GM19395 (cell line): ENCODE measurements at regions not wholly inside any gene's neighbourhood (a gene's known extent, or its start where the extent isn't known, plus 50 kb on each side); places are given as distances from the start of the nearest gene placed in this dataset.
"Not testable (repeated sequence)": the region's sequence is repeated elsewhere in the genome, so short reads cannot be mapped to it uniquely, and the experiment has no call there.

Experiments used
- ATAC-seq: cut with Tn5 transposase; IDR thresholded peaks from one replicate; pipeline ENCODE4 v1.9.1; 2021; ENCODE audit warnings: mild to moderate bottlenecking, moderate library complexity; ENCODE audit not compliant: unreplicated experiment

DNA sequence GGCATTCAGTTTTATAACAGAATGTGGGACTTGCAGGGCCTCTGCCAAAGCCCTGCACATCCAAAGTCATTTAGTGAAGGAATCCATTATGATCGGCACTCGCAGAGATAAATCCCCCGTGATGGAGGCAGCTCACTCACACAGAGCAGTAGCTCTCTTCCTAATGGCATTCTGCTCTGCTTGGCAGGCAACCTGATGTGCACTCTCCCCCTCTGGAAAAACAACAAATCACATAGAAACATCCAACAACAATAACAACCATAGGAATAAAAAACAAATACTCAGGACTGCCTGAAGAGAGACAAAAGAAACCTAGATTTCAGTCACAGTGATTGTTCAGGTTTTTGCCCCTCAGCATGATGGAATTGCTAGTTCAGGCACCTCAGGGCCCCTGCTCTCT is 59.7 kb downstream of the NAA11 start:
- ATAC-seq: no peak

DNA sequence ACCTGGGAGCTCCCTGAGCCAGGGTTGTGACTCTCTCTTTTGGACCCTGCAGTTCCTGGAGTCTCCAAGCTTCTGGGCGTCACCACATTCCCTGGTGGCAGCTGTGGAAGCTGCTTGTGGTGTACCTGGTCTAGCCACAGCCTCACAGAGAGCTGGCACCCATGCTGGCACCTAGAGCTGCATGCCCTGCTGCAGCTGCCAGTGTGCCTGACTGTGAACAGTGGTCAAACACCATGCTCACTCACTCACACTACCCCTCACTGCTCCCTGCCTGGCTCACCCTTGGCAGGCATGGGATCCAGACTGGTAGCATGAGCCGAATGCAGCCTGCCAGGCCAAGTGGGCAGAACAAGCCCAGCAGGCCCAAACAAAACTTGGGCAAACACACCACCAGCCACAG is 66.6 kb downstream of the NAA11 start:
- ATAC-seq: no peak

DNA sequence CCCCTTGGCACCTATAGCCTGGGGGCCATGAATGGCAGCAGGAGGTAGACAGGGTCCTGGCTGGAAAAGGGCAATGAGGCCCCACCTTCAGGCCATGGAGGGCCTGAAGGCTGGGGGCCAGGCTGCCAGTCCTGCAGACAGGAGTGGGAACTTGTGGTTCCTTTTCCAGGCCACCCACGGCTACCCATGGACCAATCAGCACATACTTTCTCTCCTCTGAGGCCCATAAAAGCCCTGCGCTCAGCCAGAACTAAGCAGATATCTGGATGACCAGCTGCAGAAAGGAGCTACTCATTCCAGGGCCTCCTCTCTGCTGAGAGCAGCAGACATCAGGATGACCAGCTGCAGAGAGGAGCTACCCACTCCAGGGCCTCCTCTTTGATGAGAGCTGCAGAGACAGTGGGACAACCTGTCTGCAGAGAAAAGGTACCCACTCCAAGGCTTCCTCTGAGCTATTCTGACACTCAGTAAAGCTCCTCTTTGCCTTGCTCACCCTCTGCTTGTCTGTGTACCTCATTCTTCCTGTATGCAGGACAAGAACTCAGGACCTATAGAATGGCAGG is 67.2 kb downstream of the NAA11 start:
- ATAC-seq: no peak

DNA sequence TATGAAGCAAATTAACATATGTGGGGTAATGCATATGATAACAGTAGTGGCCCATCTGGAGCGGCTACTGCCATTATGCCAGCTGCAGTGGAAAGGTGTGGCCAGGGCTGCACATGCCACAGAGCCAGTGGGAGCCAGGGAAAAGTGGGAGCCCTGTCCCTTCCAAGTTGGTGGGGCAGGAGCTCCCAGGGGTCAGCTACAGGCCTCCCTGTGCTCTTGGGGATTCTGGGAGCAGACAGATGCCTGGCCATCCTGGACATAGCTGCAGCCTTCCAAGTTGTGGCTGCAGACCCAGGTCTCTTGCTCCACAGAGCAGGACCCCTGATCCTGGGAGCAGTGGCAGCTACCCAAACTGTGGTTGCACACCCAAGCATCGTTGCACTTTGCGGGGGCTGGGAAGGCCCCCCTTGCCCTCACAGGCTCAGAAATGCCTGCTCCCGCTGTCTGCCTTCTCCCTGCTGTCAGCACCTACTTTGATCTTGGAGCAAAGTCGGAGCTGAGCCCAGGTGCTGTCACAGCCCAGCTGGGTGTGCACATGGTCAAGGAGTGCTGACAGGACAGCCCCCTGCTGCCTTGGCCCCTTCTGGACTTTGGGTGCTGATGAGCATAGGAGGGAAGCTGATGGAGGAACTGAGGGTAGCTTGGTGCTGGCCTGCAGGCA is 67.8 kb downstream of the NAA11 start:
- no peak for ATAC-seq

DNA sequence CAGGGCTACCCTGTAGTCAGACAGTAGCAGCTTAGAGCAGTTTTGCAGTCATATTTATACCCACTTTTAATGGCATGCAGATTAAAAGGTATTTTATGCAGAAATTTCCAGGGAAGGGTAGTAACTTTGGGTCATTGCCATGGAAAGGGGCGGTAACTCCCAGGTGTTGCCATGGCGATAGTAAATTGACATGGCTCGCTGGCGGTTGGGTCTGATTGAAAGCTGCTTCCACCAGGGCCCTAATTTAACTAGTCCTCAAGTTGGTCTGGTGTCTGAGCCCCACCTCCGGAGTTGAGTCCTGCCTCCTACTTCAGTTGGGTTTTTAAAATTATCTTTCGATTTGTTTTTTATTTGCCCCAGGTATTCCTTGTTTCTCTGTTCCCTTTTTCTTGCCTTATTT is 70.1 kb downstream of the NAA11 start:
- no peak for ATAC-seq

DNA sequence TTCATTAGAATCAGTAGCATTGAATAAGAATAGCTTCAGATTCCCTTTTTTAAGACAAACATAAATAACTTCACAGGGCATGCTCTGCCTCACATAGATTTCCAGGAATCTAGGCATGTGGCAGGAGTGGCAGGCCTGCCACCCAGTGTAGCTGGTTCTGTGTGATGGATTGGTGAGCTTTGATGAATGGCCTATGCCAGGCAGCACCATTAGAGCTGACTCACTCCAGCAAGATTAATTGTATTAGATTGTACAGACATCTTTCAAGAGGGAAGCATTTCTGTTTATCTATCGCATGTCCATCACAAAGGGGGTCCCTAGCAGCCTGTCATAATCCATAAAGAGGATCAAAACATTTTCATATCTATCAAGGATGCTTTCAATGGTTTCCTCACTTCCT is 71.9 kb downstream of the NAA11 start:
- ATAC-seq: no peak

DNA sequence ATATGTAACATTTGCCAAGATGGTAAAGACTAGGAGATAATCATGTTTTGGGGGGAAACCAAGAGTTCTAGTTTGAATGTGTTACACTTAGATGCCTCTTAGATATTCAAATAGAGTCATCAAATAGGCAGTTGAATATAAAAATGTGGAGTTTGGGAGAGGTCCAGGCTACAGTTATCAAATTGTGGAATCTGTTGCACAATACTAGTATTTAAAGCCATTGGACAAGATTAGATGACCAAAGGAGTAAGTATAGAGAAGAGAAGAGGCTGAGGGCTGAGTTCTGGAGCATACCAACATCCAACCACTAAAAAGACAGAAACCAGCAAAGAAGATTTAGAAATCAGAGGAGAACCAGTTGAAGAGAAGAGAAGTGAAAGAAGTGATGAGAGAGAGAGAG is 72.7 kb downstream of the NAA11 start:
- ATAC-seq: no peak

DNA sequence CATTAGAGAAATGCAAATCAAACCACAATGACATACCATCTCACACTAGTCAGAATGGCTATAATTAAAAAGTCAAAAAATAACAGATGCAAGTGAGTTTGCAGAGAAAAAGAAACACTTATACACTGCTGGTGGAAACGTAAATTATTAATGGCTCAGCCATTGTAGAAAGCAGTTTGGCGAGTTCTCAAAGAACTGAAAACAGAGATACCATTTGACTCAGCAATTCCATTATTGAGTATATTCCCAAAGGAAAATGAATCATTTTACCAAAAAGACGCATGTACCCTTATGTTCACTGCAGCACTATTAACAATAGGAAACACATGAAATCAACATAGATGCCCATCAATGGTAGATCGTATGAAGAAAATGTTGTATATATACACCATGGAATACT is 75.0 kb downstream of the NAA11 start:
- ATAC-seq: no peak

DNA sequence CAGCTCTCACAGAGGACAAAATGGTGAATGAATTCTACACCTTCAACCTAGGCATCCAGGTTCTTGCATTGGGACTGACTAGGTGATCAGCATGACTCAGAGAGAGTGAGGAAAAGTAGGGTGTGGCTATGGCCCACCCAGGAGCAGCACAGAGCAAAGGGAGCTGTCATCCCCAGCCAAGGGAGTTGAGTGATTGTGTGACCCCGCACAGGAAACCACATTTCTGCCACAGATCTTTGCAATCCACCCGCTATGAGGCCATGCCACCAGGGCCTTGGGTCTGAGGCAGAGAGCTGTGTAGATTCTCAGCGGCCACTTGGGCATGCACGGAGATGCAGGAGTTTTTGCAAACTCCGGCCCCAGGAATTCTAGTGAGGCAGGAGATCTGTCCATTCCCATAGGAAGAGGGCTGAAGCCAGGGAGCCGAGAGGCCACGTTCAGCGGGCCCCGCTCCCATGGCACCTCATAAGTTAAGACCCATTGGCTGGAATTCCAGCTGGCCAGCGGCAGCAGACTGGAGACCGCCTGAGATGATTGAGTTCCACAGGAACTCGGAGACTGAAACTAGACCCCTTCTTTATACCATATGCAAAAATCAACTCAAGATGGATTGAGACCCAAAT is 75.9 kb downstream of the NAA11 start:
- no peak for ATAC-seq

DNA sequence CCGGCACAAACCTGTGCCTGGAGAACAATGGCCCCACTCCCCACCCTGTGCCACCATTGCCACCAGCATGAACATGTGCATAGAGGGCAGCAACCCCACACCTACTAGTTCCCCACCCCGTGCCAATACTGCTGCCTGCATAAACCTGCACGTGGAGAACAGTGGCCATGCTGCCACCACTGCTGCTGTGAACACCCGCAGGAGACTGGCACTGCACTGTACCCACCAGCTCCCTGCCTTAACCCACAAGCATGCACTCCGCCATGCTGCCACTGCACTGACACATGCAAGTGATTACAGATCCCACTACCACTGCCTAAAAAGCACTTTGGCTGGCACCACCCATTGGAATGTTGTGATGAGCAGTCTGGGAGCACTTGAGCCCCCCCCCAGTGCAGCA is 77.3 kb downstream of the NAA11 start:
- no peak for ATAC-seq

DNA sequence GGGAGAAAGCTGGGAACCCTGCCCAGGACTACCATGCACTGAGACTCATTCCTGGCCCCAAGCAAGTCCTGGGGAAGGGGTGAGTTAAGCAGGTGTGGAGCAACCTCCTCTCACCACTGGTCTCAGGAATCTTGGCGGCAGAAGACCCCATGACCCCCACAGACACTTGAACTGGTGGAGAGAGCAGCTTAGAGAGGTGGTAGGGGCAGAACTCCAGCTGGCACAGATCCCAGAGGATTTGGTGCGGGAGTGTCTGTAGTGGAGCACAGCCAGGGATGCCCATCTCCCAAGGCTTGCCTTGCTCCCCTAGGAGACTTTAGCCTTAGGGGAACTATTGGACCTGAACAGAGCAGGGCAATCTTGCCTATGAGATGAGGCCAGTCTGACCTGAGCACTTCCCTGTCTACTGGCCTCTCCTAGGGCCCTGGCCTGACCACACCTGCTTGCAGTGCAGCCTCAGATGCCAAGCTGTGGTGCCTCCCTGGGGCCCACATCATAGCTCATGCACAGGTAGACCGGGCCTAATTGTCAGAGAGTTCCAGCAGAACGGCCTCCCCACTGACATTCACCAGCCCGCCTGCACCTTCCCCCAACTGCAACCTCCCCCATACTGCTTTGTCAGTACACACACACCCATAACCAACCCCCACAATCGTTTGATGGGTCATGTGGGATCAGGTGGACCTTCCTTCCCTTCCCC is 78.0 kb downstream of the NAA11 start:
- no peak for ATAC-seq

DNA sequence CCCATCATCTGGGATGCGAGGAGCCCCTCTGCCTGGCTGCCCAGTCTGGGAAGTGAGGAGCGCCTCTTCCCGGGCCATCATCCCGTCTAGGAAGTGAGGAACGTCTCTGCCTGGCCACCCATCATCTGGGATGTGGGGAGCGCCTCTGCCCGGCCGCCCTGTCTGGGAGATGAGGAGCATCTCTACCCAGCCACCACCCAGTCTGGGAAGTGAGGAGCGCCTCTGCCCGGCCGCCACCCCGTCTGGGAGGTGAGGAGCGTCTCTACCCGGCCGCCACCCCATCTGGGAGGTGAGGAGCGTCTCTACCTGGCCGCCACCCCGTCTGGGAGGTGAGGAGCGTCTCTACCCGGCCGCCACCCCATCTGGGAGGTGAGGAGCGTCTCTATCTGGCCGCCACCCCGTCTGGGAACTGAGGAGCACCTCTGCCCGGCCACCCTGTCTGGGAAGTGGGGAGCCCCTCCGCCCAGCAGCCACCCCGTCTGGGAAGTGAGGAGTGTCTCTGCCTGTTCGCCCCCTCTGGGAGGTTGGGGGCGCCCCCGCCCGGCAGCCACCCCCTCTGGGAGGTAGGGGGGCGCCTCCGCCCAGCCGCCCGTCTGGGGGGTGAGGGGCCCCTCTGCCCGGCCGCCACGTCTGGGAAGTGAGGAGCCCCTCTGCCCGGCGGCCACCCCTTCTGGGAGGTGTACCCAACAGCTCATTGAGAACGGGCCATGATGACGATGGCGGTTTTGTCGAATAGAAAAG is 80.5 kb downstream of the NAA11 start:
- not testable (repeated sequence) for ATAC-seq

DNA sequence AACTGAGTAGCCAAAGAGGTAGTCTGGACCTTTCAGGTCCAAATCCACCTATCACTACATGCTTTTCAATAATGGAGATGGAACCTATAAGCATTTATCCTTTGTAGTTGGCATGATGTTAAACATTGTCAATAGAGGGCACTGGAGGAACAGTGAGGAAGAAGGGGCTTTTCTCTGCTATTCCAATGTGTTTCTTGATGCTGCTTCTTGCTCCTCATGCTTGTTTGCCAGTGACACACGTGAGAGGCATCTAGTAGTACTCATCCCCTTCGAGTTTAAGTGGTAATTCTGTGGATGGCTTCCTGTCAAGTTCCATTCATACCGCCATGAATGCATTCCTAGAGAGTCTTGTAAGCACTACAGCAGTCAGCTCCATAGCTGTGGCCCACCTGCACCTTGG is 84.0 kb downstream of the NAA11 start:
- ATAC-seq: no peak

DNA sequence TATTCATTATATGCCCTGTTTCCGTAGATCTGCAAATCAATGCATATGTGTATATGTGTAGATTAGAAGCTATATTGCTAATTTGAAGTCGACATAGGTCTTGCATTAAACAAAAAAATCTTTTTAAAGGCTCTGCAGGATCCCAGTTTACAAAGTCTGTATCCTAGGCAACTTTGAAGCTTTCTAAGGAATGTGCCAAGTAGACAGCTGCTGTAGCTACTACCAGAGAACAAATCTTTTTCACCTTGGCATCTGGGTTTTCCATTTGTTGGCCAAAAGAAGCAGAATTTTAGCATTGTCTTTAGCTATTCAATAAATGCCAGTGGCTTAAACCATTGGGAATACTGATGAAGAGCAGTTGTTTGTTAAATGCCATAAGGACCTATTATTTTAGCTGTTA is 88.0 kb downstream of the NAA11 start:
- ATAC-seq: no peak

DNA sequence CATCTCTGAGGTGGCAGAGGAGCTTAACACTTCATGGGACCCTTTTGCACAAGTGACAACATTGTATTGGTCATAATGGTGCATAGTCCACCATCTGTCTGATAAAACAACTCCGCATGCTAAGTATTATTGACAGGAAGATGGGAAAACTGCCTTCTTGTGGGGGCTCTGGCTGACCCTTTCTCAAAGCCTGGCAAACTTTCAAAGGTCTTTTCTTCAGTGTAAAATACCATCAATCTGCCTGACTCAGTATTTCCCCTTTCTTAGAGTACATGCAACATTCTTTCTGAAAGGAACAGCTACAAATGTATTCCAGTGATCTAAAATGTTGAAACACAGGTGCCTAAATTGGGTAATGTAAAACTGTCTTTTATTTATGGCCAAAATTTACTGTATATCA is 89.1 kb downstream of the NAA11 start:
- ATAC-seq: no peak

DNA sequence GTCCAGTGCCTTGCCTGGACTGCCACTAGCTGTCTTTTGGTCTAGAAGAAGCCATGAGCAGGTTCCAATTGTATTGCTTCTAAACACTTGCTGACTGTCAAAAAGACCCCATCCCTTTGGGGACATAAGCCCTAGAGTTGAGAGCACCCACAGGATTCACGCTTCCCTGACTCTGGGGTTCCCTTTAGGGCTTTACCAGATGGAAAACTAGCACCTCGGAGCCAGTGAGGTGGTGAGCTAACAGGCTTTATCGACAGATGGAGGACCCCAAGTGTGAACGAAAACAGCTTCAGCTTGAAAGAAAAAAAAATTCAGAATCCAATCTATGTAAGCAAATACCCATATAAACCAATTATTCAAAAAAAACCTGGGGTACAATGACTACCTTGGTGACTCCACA is 90.8 kb downstream of the NAA11 start:
- ATAC-seq: no peak

DNA sequence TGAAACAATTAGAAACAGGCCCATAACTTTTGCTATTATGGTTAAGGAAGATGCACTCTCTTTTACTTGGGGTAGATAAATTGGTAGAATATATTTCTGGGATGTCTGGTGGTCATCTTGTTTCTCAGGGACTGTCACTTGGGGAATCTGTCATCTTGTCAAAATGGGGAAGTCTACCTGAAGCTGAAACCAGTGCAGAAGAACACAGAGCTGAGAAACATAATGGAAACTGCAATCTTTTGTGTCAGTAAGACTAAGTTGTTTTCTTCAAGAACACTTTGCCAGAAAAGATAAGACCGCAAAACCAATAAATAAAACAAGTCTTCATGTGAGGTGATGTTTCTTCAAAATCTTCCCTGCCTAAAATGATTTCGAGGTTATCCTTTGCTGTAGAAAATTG is 92.0 kb downstream of the NAA11 start:
- no peak for ATAC-seq

DNA sequence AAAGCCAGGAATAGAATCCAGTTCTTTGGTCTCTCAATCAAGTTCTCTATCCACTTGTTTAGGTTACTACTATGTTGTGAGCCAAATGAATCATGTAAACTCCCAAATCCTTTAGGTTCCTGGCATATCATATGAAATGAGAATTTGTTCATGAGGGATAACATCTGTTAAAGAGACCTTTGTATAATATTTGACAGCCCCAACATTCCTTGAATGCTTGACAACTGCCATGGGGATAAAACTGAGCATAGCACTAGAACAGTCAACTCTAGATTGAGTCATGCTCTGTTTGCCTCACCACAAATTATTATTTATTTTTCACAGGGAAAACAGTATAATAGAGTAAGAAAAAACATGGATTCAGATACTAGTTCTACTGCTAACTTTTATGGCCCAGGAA is 93.3 kb downstream of the NAA11 start:
- ATAC-seq: no peak

DNA sequence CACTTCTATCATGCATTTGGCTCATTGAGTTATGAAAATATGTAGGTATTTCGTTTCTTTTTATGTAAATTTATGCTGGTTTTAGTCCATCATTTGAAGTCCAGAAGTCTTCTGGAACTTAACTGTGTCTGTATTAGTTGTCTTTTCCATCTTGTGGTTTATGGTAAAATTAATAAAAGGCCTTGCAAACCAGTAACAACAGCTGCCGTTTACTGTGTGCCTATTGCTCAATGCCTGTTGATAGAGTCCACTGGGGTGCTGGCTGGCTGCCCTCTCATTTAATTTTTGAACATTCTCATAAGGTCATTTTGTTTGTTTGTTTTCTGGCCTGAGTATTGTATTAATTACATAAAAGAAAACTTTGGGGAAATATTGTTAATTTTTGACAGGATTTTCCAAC is 98.0 kb downstream of the NAA11 start:
- ATAC-seq: no peak

DNA sequence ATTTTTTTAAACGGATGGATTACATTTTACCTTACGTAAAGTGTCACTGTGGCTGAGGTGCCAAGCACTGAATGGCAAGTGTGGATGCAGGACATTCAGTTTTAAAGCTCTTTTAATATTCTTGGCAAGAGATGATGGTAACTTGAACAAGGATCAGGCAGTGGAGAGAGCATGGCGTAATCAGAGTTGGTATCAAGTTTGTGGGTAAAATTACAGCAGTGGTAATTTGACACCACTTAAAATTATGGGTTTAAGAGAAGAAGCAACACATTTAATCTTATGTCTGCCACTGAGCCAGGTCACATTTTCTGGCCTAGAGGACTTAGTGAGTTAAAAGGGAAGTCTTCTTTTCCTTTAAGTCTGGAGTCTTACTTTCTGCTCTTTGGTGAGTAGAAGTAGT is 100.5 kb downstream of the NAA11 start:
- no peak for ATAC-seq

DNA sequence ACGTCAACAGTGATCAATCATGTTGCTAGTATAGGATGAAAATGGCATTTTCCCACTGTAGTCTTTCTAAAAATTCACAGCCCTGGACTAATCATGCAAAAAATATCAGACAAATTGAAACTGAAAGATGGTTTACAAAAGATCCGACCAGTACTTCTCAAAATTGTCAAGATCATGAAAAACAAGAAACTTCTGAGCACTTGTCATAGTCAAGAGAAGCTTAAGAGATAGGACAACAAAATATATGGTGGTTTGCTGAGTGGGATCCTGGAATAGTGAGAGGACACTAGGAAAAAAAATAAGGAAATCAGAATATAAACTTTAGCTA is 101.1 kb downstream of the NAA11 start:
- no peak for ATAC-seq
